Brain microvascular endothelial cell (primary cell): ENCODE measurements at regions not wholly inside any gene's neighbourhood (a gene's known extent, or its start where the extent isn't known, plus 50 kb on each side); places are given as distances from the start of the nearest gene placed in this dataset.

Experiments
- DNase-seq: peaks from one replicate; pipeline ENCODE4 v3.0.0-alpha.2; 2020
- H3K27ac ChIP-seq: fragments of 250-450 bp; sonication (Bioruptor Pico); 2 replicates; pipeline ENCODE4 v1.5.1; 2020; ENCODE audit warnings: mild to moderate bottlenecking, moderate library complexity
- H3K27me3 ChIP-seq: fragments of 250-450 bp; sonication (Bioruptor Pico); replicated peaks from 2 replicates; pipeline ENCODE4 v1.5.1; 2020; ENCODE audit warnings: mild to moderate bottlenecking
- H3K36me3 ChIP-seq: fragments of 250-450 bp; sonication (Bioruptor Pico); replicated peaks from 2 replicates; pipeline ENCODE4 v1.5.1; 2020; ENCODE audit warnings: mild to moderate bottlenecking
- H3K4me3 ChIP-seq: 2 replicates; pipeline ENCODE4 v1.5.1; 2011; ENCODE audit warnings: low read depth, mild to moderate bottlenecking, control low read depth, low read length, moderate library complexity
- CTCF ChIP-seq: IDR thresholded peaks from 2 replicates; pipeline ENCODE4 v1.5.1; 2011; ENCODE audit warnings: low read depth, mild to moderate bottlenecking, moderate library complexity, low read length, control low read depth, inconsistent platforms; ENCODE audit errors: missing control alignments
- in situ Hi-C: cut with HindIII; loops from 2 replicates; pipeline ENCODE4 v1.10.0; 2017; ENCODE audit warnings: low sequenced_read_pairs, low pct_ligation_motif_present

DNA sequence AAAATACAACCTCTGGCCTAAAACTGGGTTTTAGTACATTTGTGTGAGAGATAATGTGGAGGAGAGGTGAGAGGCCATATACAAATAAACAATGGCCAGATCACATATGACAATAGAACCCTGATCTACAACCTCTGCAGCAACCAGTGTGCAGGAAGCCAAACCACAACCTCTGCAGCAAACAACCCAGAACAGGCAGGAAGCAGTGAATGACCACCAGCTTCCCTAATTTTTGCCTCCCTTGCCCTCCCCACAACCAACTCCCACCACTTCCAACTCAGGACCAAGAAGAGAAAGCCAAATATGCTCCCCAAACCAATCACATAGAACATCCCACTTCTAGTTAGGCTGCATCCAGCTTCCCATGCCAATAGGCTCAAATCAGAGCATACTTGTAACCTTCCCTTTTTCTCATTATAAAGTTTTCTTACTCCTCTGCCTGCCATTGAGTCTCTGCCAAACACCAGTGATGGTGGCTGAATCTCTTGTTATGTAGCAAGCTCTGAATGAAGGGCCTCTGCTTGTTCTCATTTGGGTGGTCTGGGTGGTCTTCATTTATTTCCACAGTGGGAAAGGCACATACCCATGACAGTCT is 102.6 kb upstream of the GAP43 start:
- no peak for TF ChIP-seq CTCF
- no peak overlapping the region for H3K27ac ChIP-seq
- H3K4me3 ChIP-seq = no peak overlapping the region
- H3K36me3 ChIP-seq = no peaks in the 10 kb centered on the region
- no peaks in the 10 kb centered on the region for H3K27me3 ChIP-seq
- in situ Hi-C loops = no loop called here
- DNase-seq = no peak

DNA sequence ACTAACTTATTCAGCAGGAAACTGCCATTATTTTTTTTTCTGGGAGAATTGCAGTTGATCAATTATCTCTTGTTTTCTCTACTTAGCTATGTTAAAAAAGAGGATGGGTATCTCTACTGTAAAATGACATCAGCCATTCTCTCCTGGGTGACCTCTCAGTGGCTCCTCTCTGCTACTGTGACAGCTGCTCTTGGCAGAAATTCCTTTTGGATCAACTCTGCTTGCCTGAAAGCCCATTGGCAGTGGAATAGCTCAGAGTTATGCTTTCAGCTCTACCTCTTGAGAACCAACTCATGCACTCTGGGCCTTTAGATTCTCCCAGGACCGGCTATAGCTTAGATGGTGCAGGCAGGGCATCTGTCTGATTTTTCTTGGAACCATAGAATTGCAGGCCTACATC is 99.9 kb upstream of the GAP43 start:
- Histone ChIP-seq H3K4me3 (no peak overlapping the region), H3K36me3 (no peaks in the 10 kb centered on the region), H3K27me3 (no peaks in the 10 kb centered on the region), H3K27ac (no peak overlapping the region)
- in situ Hi-C loops = no loop called here
- no peak for DNase-seq
- no peak for TF ChIP-seq CTCF

DNA sequence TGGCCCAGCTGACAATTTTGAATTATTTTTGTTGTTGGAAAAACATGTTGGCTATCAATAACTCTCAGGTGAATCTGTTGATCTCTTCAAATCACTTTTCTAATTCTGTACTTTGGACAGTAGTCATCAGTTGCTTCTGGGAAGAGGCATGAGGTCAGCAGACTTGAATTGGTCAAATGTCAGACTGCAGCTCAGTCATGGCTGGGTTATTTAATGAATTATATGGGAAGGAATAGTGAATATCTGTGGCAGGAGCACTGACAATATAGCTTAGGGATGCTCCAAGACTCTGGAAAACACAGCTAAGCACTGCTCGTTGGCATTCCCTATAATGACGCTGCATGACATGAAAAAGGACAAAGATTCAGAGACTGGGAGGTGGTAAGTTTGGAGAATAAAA is 98.8 kb upstream of the GAP43 start:
- DNase-seq = no peak
- H3K36me3 ChIP-seq = no peaks in the 10 kb centered on the region
- H3K4me3 ChIP-seq = no peak overlapping the region
- TF ChIP-seq CTCF = no peak
- no peaks in the 10 kb centered on the region for H3K27me3 ChIP-seq
- in situ Hi-C loops = no loop called here
- no peak overlapping the region for H3K27ac ChIP-seq

GRCh38 chr3:115525731-115526130 is 97.6 kb upstream of the GAP43 start:
- Histone ChIP-seq H3K4me3 (no peak overlapping the region), H3K36me3 (no peaks in the 10 kb centered on the region), H3K27ac (no peak overlapping the region), H3K27me3 (no peaks in the 10 kb centered on the region)
- TF ChIP-seq CTCF = no peak
- no peak for DNase-seq
- in situ Hi-C loops = no loop called here

- no peak overlapping the region for H3K27ac ChIP-seq
- no peak overlapping the region for H3K4me3 ChIP-seq
- DNase-seq = no peak
- H3K27me3 ChIP-seq = no peaks in the 10 kb centered on the region
- in situ Hi-C loops = no loop called here
- TF ChIP-seq CTCF = no peak
- no peaks in the 10 kb centered on the region for H3K36me3 ChIP-seq
Measured at GRCh38 chr3:115533218-115533617, 90.1 kb upstream of the GAP43 start.

DNA sequence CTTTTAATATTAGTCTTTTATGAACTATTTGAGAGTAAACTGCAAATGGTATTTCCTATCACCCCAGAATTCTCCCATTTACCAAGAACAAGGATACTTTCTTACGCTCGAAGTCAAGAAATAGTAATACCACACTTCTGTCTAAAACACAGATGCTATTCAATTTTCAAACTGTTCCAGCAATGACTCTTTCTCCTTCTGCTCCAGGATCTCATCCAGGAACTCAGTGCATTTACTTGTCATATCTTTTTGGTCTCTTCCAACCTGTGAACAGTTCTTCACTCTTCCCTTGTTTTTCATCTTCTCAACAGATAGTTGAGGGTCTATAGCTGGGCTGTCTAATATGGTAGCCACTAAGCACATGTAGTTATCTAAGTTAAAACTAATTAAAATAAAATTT is 87.1 kb upstream of the GAP43 start:
- in situ Hi-C loops = no loop called here
- H3K27me3 ChIP-seq = no peaks in the 10 kb centered on the region
- no peak for TF ChIP-seq CTCF
- no peak overlapping the region for H3K4me3 ChIP-seq
- H3K36me3 ChIP-seq = no peaks in the 10 kb centered on the region
- no peak overlapping the region for H3K27ac ChIP-seq
- no peak for DNase-seq
